CD4-positive, alpha-beta T cell treated with Interleukin-2 at 100 ng/mL for 4 hours (primary cell): ENCODE measurements at regions not wholly inside any gene's neighbourhood (a gene's known extent, or its start where the extent isn't known, plus 50 kb on each side); places are given as distances from the start of the nearest gene placed in this dataset.

ENCODE experiments used
- DNase-seq: peaks from one replicate; pipeline ENCODE4 v3.0.0-alpha.2; 2020; ENCODE audit warnings: low spot score

DNA sequence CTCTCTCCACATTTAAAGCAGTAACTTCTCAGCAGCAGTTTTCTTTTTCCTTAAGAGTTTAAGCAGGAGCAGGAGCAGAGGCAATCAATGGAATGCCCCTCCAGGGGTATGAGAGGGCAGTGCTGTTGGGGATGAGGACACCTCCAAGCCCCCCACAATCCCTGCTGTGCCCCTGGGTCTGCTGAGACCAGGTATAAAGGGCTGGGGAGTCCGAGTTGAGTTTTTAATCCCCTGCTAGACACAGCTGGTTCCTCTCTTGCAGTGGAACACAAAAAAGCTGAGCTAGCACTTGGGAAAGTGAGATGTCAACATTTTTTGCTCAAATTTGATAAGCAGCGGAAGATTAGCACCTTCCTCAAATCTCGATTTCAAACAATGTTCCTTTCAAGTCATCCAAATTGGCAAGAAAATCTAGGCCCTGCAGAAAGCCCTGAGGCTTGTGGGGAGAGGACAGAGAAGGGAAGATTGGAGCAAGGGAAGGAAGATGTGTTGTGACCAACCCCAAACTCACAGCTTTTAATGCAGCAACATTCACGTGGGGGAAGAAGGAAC is 581.9 kb downstream of the SOX6 start:
- no peak for DNase-seq

GRCh38 chr11:15775015-15775541 is 581.3 kb downstream of the SOX6 start:
- DNase-seq, result no peak

DNA sequence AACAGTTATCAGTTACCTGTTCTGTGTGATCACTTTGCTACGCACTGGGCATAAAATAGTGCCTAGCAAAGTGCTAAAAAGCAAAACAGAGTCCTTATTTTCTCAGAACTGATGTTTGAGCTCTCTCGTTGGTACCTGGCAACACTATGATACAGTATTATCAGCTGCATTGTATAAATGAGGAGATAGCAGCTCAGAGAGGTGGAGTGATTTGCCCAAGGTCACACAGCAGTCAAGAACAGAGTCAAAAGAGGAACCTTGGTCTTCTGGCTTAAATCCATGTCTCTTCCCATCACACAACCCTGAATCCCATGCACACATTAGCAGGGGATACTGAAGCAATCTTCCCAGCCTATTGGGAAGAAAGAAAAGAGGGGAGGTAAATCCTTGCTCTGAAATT is 580.5 kb downstream of the SOX6 start:
- no peak for DNase-seq

DNA sequence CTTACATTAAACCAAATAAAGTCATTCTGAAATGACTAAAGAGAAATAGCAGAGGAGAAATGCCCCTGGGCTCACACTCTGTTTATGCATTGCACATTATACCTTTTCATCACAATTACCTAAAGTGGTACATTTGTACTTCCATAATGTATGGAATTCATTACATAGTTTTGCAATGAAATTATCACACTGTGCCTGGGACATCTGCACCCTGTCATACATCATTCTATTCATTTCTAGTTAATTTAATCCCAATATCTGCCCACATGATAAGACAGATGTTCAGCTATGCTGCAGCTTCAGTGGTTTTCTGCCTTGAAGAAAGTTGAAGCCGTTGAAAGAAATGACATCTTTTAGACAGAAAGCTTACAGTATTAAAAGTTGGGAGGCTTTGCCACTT is 580.0 kb downstream of the SOX6 start:
- DNase-seq, result no peak

- DNase-seq, result no peak
Measured at GRCh38 chr11:15779518-15779917, 576.8 kb downstream of the SOX6 start.

DNA sequence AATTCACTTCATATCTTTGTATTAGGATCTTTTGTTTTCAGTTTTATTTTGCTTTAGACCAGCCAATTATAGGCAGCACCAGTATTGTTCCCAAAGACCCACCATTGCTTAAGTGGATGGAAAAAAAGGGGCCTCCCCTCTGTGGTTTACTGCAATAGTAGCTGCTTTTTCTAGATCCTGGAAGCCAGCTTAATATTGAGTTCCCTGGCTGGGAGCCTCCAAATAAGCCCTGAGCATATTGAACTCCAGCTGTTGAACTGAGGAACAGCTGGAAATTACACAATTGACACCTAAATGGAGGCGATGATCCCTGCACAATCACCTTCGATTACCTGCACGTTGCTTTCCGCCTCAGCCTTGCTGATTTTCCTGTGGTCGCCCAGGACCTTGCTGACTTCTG is 576.0 kb downstream of the SOX6 start:
- no peak for DNase-seq

- no peak for DNase-seq
Measured at GRCh38 chr11:15780837-15781236, 575.5 kb downstream of the SOX6 start.

DNA sequence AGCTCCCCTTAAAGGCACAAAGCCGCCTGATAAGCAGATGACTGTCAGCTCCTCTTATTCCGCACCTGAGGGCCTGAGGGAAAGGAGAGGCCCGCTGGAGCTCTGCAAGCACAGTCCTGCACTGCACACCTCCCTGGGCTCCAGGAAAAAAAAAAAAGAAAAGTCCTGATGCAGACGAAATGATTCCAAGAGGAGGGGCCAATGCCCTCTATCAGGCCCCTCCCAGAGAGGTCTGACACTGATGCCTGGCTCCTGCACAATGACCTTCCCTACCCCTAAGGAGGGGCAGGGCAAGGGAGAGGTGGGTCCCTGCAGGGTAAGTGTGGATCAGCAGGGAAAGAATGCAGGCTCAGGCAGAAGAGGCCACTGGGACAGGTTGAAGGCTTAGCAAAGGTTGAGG is 572.7 kb downstream of the SOX6 start:
- no peak for DNase-seq

DNA sequence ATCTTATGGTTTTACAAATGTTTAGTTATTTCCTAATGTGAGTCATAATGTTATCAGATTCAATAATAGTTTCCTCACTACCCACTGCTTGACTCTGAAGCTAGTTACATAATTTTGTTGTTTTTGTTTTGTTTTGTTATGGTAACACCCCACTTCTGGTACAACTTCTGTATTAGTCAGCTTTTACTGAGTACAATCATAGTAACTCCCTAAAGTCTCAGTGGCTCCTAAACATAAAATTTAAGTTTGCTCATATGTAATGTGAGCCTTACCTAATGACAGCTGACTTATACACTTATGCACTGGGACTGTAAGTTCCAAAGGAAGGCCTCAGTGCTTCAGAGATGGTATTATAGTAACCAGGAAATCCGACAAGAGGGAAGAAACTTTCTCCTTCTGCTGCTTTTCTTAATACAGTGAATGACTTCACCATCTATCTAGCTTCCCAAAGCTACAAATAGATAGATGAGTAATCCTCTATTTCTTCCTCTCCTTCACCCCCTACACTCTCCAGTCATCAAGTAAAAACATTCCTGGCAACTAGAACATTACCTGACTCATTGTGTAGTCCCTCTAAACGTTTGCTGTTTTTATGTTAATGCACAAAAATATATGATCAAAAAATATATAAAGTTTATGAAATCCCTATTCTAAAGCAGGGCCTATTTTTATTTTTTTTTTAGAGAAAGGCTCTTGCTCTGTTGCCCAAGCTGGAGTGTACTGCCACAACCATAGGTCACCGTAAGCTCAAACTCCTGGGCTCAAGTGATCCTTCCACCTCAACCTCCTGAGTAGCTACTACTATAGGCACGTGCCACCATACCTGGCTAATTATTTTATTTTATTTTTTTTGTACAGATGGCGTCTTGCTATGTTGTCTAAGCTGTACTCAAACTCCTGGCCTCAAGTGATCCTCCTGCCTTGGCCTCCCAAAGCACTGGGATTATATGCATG is 563.0 kb downstream of the SOX6 start:
- DNase-seq, result no peak

GRCh38 chr11:15794361-15795150 is 561.8 kb downstream of the SOX6 start:
- DNase-seq, result no peak

DNA sequence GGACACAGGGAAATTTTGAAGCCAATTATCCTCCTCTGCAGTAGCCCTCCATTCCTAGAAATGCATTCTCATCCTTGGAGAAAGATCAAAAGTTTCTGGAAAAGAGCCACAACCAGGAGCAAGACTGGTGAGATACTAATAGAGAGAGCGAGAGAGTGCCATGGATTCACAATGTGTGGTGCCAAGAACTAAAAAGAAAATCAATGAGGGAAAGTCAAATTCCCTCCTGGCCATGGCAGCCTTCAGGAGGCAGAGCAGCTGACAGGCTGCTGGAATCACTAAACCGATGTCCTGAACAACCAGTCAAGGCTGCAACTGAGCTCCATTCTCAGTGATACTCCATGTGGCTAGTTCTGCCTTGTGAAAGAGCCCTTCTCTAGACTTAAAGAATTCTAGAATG is 561.0 kb downstream of the SOX6 start:
- DNase-seq, result no peak

DNA sequence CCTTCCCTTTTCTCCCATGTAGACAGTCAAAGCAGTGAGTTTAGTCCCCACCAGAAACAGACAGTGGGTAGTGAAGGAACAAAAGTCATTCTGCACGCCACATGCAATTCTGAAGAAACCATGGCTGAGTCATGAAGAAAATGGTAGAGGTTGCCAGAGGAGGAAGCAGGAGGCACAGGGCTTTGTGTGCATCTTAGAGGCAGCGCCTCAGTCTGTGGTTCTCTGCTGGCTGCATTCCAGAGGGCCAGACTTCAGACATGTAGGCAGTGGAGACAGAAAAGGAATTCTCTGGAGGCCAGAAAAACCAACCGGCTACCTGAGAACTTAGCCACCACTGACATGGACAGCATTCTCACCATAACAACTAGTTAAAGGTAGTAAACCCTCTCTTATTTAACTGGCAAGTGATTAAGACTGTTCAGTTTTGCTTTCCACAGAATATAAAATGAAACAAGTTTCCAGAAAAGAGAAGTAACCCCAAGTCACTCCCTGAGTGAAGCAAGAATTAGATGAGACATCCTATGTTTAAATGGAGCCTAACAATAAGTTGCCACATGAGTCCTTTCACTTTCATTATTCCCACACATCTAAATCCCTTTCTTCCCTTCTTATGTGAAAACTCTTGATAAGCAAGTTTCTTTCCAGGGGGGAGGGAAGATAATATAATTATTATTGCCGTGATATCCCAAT is 556.1 kb downstream of the SOX6 start:
- no peak for DNase-seq

DNA sequence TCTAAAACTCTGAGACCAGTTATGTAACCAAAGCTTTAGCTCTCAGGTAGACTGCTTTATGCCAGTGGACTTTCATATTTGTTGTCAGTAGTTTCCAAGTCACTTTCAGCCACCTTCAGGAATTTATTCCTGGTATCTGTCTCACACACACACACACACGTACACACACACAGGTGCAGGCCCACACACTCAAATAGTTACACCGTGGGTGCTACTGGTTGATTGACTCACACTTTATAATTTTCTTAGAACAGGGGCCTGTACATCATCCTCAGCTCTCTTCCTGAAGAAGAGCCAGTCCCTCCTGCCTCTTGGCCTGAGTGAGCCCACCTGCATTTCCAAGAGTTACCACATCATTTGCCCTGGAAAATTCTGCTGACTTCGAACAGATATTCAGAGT is 555.2 kb downstream of the SOX6 start:
- DNase-seq, result no peak

GRCh38 chr11:15801616-15802015 is 554.7 kb downstream of the SOX6 start:
- DNase-seq, result no peak

GRCh38 chr11:15805726-15806125 is 550.6 kb downstream of the SOX6 start:
- DNase-seq, result no peak

DNA sequence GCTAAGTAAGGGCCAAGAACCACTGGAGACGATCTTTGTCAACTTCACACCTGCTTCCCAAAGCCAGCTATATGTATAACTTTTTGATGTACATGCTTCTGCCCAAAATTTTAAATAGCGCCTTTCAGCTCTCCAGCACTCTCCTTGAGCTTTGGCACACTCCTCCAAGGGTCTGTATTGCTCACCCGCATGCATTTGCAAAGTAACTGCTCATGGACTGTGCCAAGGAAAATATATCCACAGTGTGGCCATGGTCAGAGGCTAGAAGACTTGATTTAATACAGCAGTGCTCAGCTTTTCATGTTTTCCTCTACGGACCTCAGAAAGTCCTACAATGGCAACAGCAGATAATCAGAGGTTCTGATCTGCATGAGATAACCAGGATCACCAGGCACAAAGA is 550.1 kb downstream of the SOX6 start:
- DNase-seq, result no peak

DNA sequence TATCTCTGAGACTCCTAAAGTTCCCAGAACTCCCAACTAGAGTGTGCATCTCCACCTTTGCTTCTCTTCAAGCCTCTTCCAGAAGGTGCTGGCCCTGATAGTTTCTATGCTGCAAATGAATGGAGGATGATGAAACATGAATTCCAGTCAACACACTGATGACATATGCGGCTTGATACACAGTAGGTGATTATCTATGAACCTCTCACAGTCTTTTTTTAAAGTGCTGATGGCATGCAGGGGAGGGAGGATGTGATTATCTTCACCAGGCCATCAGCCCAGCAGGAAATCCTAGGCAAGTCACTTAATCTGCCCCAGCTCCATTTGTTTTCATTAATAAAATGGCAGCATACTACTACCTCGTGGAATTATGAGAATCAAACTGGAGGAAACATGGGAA is 548.5 kb downstream of the SOX6 start:
- no peak for DNase-seq

GRCh38 chr11:15810082-15810481 is 546.3 kb downstream of the SOX6 start:
- DNase-seq, result no peak

- no peak for DNase-seq
Measured at GRCh38 chr11:15810525-15810924, 545.8 kb downstream of the SOX6 start.

GRCh38 chr11:15815246-15816195 is 540.8 kb downstream of the SOX6 start:
- no peak for DNase-seq
